Stimulated activated CD8-positive, alpha-beta memory T cell treated with anti-CD3 and anti-CD28 coated beads, Interleukin-4, amount 100 ng/mL, for 4 hours (primary cell): ENCODE measurements at regions not wholly inside any gene's neighbourhood (a gene's known extent, or its start where the extent isn't known, plus 50 kb on each side); places are given as distances from the start of the nearest gene placed in this dataset.
A peak's percentile ranks its signal among the peaks of the same experiment; 100 is the strongest.

Experiments used
- DNase-seq, 2 donors: peaks; one replicate each; pipeline ENCODE4 v3.0.0-alpha.2; 2020; ENCODE audit warnings: low read depth in 2 of 2, low spot score in 1 of 2

- no peak for DNase-seq
These were observed 160.6 kb upstream of the SHB start for GRCh38 chr9:38229504-38230155.

GRCh38 chr9:38229104-38229500, 160.1 kb upstream of the SHB start:
- DNase-seq = no peak

GRCh38 chr9:38228331-38229103, 159.5 kb upstream of the SHB start:
- no peak for DNase-seq

- no peak for DNase-seq
These were observed 158.6 kb upstream of the SHB start for GRCh38 chr9:38227656-38228055.

GRCh38 chr9:38227061-38227540, 158.1 kb upstream of the SHB start:
- DNase-seq = peak; percentile 21 to 40

- DNase-seq = no peak
These were observed 157.5 kb upstream of the SHB start for GRCh38 chr9:38226491-38226951.

GRCh38 chr9:38224941-38225340, 155.9 kb upstream of the SHB start:
- no peak for DNase-seq

- no peak for DNase-seq
These were observed 147.5 kb upstream of the SHB start for GRCh38 chr9:38216572-38216971.

DNA sequence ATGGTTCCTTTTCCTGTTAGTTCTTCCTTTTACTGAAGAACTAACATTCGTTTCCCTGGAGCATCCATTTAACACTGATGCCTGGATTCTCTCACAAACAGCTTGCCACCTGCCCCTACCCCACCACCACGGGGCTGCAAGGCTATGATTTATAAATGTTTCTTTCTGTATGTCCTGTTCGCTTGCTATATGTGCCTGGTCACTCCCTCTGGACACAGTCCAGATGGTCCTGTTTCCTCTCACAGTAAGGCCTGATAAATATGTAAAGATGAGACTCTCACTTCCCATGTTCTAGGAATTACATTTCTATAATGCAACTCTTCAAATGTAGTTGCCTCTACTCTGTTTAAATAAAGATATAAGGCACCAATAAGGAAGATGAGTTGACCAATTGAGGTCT, 146.4 kb upstream of the SHB start:
- no peak for DNase-seq

DNA sequence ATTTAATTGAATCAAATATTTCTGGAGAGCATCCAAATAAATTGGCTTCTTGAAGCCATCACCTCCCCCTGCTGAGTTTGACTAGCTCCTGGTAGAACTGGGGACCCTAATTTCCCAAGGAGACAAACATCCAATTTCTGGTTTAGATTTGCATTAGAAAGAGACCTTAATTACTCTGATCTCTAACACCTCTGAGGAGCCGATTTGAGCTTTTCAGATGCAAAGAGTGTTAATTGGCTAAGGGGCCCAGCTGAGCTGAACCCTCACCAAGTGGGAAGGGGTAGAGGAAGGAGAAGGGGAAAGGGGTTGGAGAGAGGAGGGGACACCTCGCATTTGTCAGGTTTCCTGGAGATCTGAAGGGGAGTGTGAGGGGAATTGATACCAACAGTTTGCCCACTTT, 145.4 kb upstream of the SHB start:
- no peak for DNase-seq

DNA sequence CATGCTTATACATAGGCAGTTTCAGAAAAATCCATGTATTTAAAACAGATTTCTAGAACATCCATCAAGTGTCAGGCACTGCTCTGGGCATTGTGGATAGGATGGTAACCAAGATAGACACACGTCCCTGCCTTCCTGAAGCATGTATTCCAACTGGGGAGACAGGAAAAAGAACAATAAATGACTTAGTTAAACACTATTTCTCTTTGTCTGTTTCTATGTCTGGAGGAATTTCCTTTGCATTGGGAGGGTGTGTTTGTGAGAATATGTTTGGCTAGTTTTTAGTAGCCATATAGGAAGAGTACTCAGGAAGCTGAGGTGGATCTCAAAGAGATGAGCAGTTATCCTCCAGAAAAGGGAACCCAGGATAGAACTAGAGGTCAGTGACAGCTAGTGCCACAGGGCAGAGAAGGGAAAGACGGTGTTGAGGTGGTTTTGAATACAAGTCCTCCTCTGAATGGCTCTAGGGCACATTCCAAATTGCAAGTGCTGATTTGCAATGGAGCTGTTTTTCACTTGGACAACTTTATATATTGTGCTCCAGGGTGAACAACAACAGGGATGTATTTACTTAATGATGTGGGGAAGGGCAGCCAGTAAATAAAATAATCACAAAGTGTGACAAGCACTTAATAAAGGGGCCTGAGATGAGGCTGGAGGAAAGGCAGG, 144.7 kb upstream of the SHB start:
- DNase-seq = no peak

DNA sequence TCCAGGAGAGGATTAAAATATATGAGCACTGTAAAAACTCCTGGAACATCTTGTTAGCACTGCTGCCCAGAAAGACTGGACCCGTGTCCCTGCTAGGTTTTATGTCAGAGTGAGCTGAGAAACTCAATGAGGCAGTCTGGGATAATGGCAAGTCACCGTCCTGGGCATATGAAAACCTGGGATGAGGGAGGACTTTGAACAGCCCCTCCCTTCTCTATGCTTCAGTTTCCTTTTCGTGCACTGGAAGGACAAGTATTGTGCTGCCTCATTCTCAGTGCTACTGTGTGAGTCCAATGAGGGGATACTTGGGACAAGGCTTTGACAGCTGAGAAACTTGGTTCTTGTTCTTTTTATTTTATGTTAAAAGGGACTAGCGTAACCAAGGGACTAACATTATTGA, 143.0 kb upstream of the SHB start:
- no peak for DNase-seq

- DNase-seq = no peak
These were observed 142.0 kb upstream of the SHB start for GRCh38 chr9:38211002-38211401.

DNA sequence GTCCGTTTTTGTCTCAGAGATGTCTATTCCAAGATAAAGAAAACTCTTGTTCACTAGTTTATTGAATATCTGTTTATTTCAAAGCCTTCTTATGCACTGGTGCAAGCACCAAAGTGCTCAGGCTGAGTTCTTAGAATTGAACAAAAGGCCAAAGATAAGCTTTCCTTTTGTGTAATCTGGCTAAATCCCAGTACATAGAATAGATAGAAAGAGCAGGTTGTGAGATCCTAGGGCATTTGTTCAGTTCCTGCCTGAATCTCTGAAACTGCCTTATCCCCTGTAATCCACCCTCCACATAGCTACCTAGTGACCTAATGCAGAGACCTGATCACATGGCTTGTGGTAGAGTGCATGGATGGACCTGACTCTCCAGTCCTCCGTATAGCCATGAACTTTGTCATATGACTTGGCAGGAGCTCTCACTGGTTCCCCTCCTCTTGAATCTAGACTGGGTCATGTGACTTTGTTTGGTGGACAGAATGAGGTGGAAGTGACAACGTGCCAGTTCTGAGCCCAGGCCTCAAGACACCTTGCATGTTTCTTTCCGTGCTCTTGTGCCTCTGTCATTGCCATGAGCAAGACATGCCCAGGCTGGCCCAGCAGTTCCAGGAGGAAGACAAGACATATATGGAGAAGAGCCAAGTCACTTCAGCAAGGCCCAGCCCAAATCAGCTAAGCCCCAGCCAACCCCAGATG, 139.3 kb upstream of the SHB start:
- no peak for DNase-seq

DNA sequence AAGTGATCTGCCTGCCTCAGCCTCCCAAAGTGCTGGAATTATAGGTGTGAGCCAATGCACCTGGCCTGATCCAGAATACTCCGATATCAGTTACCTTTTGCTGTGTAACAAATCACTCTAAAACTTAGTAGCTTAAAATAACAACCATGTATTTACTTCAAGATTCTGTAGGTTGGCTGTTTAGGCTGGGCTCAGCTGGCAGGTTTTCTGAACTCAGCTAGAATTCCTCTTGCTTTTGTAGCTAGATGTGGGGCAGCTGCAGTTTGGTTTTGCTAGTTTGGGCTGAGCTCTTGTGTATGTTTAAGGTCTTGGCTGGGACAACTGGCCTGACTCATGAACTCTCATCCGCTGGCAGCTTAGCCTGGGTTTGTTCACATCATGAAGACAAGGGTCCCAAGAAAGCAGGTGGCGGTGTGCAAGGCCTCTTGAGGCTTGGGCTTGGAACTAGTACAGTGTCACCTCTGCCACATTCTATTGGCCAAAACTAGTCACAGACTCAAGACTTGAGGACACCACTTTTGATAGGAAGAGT, 138.3 kb upstream of the SHB start:
- DNase-seq = no peak

- no peak for DNase-seq
These were observed 136.3 kb upstream of the SHB start for GRCh38 chr9:38205279-38205678.

DNA sequence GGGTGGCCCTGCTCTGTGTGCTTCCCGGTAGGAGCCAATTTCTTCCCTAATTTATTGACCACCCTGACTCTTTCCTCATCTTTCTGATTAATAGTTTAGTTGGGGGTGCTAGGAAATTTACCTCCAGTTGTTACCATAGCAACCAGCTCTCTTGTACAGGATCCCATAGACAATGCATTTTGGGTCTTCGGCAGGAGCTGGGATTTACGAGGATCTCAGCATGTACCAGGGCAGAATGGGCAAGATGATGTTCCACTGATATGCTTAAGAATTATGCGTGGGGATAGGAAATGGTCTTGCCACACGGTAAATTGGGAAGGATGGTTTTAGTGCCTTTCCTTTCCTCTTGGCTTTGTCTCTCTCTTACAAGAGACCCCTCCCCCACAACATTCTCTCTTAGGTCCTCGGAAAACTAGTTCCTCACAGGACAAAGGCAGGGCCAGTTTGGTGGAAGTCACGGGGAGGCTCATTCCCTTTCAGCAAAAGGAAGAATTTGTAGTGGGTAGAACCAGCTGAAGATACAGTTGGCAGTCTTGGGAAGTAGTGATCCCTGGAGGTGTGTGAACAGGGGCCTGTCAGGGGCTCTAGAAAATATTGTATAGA, 133.4 kb upstream of the SHB start:
- DNase-seq = no peak

- no peak for DNase-seq
These were observed 132.8 kb upstream of the SHB start for GRCh38 chr9:38201844-38202243.

GRCh38 chr9:38200431-38200830, 131.4 kb upstream of the SHB start:
- no peak for DNase-seq

- DNase-seq = no peak
These were observed 129.1 kb upstream of the SHB start for GRCh38 chr9:38198140-38198539.

DNA sequence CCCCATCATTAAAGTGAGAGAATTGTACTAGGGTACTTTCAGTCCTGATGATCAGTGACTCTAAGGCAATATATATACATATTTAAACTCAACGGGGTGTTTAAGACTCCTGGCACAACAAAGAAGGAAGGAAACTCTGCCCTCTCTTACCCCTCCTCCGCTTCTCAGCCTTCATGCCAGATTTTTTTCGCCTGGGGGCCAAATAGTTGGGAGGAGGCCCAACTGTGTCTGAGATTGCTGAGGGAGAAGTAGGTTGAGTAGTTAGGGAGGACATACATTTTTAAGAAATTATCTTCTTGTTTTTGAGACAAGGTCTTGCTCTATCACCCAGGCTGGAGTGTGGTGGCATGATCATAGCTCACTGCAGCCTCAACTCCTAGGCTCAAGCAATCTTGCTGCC, 127.7 kb upstream of the SHB start:
- DNase-seq = no peak
